HG03571 (cell line): ENCODE measurements at regions not wholly inside any gene's neighbourhood (a gene's known extent, or its start where the extent isn't known, plus 50 kb on each side); places are given as distances from the start of the nearest gene placed in this dataset.

Source experiments
- ATAC-seq: cut with Tn5 transposase; IDR thresholded peaks from one replicate; pipeline ENCODE4 v1.9.1; 2021; ENCODE audit not compliant: unreplicated experiment

DNA sequence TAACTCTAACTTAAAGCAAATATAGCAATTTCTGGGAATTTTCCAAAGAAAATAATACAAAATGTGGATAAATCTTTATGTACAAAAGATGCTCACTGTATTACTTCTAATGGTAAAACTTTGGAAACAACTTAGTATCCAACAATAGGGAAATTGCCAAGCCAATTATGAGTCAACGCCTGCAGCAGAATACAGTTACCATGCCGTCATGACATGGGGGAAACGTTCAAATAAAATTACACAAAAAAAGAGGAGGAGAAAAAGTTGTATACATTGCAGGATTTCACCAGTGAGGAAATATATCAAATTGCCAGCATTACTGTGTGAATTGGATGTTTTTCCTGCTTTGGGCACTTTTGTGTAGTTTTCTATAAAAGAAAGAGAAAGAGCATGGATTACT, 469.6 kb downstream of the SOX9 start:
- no peak for ATAC-seq

DNA sequence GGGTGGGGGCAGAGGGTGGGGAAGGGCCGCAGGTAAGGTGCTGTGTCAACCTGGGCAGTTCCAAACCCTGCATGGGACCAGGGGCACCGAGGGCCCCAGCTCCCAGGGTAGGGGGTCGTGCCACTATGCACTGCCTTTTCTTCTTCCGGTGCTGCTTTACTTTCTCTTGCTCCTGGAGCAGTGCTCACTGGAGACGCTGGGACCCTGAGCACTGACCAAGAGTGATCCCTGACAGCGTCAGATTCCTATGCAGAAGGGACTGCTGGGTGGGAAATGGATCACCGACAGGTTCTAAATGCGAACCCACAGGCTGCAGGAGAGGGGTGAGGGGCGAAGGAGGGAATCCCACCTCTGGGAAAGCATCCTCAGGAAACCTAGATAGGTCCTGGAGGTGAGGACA, 470.1 kb downstream of the SOX9 start:
- no peak for ATAC-seq

DNA sequence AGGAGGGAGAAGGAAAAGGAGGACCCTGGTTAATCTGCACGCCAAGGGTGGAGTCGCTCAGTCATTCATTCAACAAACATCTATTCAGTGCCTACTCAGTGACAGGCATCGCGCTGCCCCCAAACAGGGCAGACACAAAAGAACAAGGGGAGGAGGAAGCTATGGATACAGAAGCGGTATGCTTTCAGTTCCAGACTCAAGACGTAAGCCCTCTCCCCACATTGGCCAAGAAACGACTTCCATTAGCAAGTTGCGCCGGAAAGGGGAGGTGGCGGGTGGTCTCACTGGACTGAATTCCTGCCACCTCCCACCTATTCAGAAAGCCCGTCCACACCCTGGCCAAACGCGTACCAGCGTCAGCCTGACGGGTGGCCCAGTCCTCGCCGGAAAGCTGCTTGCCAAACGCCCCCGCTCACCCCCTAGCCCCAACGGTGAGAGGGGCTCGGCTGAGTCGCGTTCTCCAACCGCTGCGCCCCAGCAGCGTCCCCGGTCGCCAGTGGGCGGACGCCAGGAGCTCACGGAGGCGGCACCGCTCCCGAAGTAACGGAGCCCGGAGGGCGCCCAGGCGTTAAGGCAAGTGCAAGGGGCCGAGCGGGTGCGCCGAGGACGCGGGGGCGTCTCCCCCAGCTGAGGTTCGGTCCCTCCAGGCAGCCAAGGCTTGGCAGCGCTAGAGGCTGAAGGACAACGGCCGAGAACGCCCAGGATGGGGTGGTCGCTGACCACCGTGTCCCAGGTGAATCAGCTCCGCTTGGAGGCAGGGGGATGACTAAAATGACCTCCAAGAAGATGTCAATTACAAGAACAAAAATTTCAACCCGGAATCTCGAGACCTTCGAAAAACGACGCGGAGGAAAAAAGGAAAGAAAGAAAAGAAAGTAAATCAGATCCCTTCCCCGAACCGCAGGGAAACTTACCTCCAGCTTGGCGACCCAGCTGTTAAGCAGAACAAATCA, 470.7 kb downstream of the SOX9 start:
- no peak for ATAC-seq

DNA sequence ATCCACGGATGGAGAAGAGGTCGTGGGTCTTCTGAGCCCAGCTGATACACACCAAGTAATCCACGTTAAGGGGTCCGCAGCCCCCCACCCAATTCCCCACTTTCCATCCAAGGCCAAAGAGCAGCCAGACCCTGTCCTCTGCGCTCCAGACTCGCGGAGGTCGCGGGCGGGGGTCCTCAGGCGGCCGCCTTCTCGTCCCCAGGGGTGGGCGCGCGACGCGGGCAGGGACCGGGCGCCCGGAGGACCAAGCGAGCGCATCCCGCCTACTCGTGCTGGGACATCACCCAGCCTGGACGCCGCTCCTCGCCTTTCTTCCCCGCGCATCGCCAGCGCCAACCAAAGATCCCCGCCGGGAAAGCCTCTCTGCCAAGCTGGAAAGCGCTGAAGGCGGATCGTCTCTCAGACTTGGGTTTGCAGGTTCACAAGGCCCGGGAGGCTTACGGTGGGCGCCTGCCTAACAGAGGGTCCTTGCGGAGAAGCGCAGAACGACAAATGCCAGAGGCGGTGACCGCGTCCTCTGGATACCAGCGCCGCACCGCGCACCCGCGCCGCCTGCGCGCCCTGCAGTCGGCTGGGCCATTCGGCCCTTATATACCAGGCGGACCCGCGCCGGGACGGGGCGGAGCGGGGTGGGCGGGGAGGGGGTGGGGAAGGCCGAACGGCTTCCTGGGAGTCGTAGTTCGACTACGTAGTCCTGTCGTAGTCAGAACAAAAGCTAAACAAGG, 471.6 kb downstream of the SOX9 start:
- peak; percentile 58 for ATAC-seq

DNA sequence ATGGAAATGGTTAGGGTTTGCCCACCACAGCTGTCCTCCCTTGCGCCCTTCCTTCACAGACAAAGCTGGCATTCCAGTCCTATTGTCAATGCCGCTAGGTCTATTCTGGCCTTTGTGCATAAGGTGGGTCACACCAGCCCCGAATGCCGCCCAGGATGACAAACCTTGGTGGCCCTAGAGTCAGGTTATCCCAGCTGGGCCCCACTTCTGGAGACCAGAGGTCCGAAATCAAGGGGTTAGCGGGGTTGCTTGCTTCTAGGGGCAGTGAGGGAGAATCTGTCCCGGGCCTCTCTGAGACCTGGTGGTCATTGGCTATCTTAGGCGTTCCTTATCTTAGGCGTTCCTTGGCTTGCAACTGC, 472.1 kb downstream of the SOX9 start:
- ATAC-seq: no peak

DNA sequence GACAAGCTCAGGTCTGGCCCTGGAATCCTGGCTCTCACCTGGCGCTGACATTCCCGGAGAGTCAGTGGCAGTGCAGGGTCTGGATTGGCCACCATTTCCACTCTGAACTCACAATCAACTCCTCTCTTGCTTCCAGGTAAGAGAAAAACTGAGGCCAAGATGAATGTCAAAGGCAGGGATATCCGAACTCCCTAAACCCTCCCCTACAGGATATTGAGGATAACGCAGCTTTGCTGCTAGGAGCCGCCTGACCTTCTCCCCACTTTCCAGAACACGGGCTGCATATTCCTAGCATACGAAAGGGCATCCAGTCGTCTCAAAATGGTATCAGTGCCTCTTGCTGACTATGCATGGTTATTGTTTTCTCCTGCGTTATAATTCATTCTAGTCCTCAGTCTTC, 473.4 kb downstream of the SOX9 start:
- ATAC-seq: no peak
